Thoracic aorta (tissue), 2 donors: ENCODE measurements at regions not wholly inside any gene's neighbourhood (a gene's known extent, or its start where the extent isn't known, plus 50 kb on each side); places are given as distances from the start of the nearest gene placed in this dataset.

Experiments used
- ATAC-seq: fragments of 150-250 bp; one replicate; pipeline ENCODE4 v1.8.0; 2017; ENCODE audit warnings: low read depth; ENCODE audit not compliant: insufficient number of reproducible peaks, low FRiP score
- DNase-seq: peaks from one replicate; pipeline ENCODE4 v3.0.0-alpha.2; 2020; ENCODE audit warnings: low spot score
- H3K27ac ChIP-seq, 2 donors: fragments of 200-600 bp; sonication (generic); 1 replicate in 1 of 2; 2 replicates in 1 of 2; pipeline ENCODE4 v1.5.1; 2016; ENCODE audit warnings: mild to moderate bottlenecking in 2 of 2, moderate library complexity in 2 of 2
- H3K27me3 ChIP-seq: fragments of 200-600 bp; sonication (generic); replicated peaks from 2 replicates; pipeline ENCODE4 v1.6.0; 2016; ENCODE audit warnings: mild to moderate bottlenecking; ENCODE audit not compliant: insufficient read depth
- H3K36me3 ChIP-seq: fragments of 200-600 bp; sonication (generic); one replicate; pipeline ENCODE4 v1.5.1; 2016
- H3K4me1 ChIP-seq, 2 donors: fragments of 200-600 bp; sonication (generic); 1 replicate in 1 of 2; 2 replicates in 1 of 2; pipeline versions ENCODE4 v1.5.1 to v1.6.0; 2016; ENCODE audit warnings: low read depth in 2 of 2, mild to moderate bottlenecking in 1 of 2; ENCODE audit not compliant: control insufficient read depth in 1 of 2
- H3K4me3 ChIP-seq: fragments of 200-600 bp; sonication (generic); 2 replicates; pipeline ENCODE4 v1.5.1; 2016; ENCODE audit warnings: mild to moderate bottlenecking
- H3K9me3 ChIP-seq: fragments of 200-600 bp; sonication (generic); 2 replicates; pipeline ENCODE4 v1.5.1; 2016
- CTCF ChIP-seq: fragments of 200-600 bp; sonication (generic); IDR thresholded peaks from one replicate; pipeline ENCODE4 v1.5.1; 2019; ENCODE audit warnings: antibody characterized with exemption

- ATAC-seq: no peak
- TF ChIP-seq CTCF: no peak
- H3K36me3 ChIP-seq: no peaks in the 10 kb centered on the region
Observed at GRCh38 chr4:4750187-4750586, 109.3 kb upstream of the MSX1 start.

GRCh38 chr4:4749137-4749536 is 110.3 kb upstream of the MSX1 start:
- Histone ChIP-seq H3K27me3 (no peaks in the 10 kb centered on the region), H3K27ac (no peak overlapping the region), H3K4me1 (no peaks in the 10 kb centered on the region), H3K9me3 (peaks cover 13% of the 10 kb centered on the region), H3K4me3 (no peak overlapping the region), H3K36me3 (no peaks in the 10 kb centered on the region)
- no peak for ATAC-seq
- no peak for TF ChIP-seq CTCF
- no peak for DNase-seq

More at GRCh38 chr4:4750187-4750586, 109.3 kb upstream of the MSX1 start:
- no peak for DNase-seq
- no peak overlapping the region for H3K4me3 ChIP-seq
- H3K9me3 ChIP-seq: peaks cover 13% of the 10 kb centered on the region
- H3K27ac ChIP-seq: no peak overlapping the region
- no peaks in the 10 kb centered on the region for H3K27me3 ChIP-seq
- H3K4me1 ChIP-seq: no peaks in the 10 kb centered on the region

GRCh38 chr4:4746444-4746843 is 113.0 kb upstream of the MSX1 start:
- no peak for DNase-seq
- Histone ChIP-seq H3K9me3 (peaks cover 13% of the 10 kb centered on the region), H3K27me3 (no peaks in the 10 kb centered on the region), H3K36me3 (no peaks in the 10 kb centered on the region), H3K27ac (no peak overlapping the region), H3K4me1 (no peaks in the 10 kb centered on the region), H3K4me3 (no peak overlapping the region)
- no peak for ATAC-seq
- TF ChIP-seq CTCF: no peak

GRCh38 chr4:4740071-4740470 is 119.4 kb upstream of the MSX1 start:
- no peak for DNase-seq
- H3K36me3 ChIP-seq: no peaks in the 10 kb centered on the region
- H3K27me3 ChIP-seq: no peaks in the 10 kb centered on the region
- no peaks in the 10 kb centered on the region for H3K4me1 ChIP-seq
- ATAC-seq: no peak
- no peaks in the 10 kb centered on the region for H3K9me3 ChIP-seq
- no peak overlapping the region for H3K4me3 ChIP-seq
- no peak overlapping the region for H3K27ac ChIP-seq
- TF ChIP-seq CTCF: no peak

GRCh38 chr4:4735870-4736269 is 123.6 kb upstream of the MSX1 start:
- no peaks in the 10 kb centered on the region for H3K4me1 ChIP-seq
- DNase-seq (no peak), ATAC-seq (no peak)
- no peaks in the 10 kb centered on the region for H3K36me3 ChIP-seq
- H3K27ac ChIP-seq: no peak overlapping the region
- H3K9me3 ChIP-seq: no peaks in the 10 kb centered on the region
- no peak overlapping the region for H3K4me3 ChIP-seq
- H3K27me3 ChIP-seq: no peaks in the 10 kb centered on the region
- TF ChIP-seq CTCF: no peak
